HT1080 (cell line): ENCODE measurements at regions not wholly inside any gene's neighbourhood (a gene's known extent, or its start where the extent isn't known, plus 50 kb on each side); places are given as distances from the start of the nearest gene placed in this dataset.
A peak's percentile ranks its signal among the peaks of the same experiment; 100 is the strongest.
"Not testable (repeated sequence)": the region's sequence is repeated elsewhere in the genome, so short reads cannot be mapped to it uniquely, and the experiment has no call there.

Source experiments
- DNase-seq: peaks from one replicate; pipeline ENCODE4 v3.0.0-alpha.2; 2015; ENCODE audit warnings: low read depth

DNA sequence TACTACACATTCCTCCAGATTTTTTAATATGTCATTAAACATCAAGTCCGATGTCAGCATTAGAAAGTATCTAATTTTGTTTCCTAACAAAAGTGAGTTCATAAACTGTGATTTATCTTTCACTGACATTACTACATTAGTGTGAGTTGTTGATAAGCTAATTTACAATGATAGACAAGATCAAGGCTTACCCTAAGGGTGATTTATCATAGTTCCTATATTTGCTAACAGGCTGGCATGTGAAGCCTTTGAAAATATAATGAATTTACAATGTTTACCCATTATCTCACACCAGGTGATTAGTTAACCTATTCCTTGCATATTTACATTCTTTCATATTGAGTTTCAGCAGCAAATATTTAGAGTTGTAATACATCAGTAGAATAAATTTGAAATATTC, 1096.9 kb upstream of the NUDT12 start:
- DNase-seq: no peak

DNA sequence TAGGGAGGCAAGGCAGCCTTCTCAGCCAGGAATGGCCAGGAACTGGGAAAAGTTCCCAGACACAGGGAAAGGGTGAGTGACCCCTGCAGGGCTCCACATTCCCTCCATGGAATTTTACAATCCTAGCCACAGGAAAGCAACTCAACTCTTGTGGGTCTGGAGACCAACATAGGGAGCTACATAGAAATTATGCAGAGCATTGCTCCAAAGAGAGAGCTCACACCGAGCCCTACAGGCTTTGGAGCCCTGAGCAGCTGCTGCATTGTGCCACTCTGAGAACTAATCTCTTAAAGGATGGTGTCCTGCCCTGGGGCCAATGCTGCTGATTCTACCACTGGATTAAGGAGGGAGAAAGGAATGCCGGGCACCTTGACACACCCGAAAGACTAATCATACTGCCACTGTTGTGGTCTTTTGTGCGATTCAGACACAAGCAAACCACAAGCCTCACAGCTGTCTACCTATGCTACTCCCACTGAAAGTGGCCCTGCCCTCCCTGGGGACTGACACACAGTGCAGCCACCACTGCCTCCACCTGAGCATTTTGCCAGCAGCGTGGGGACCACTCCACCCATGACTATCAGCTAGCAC, 1089.8 kb upstream of the NUDT12 start:
- peak; percentile 17 for DNase-seq

DNA sequence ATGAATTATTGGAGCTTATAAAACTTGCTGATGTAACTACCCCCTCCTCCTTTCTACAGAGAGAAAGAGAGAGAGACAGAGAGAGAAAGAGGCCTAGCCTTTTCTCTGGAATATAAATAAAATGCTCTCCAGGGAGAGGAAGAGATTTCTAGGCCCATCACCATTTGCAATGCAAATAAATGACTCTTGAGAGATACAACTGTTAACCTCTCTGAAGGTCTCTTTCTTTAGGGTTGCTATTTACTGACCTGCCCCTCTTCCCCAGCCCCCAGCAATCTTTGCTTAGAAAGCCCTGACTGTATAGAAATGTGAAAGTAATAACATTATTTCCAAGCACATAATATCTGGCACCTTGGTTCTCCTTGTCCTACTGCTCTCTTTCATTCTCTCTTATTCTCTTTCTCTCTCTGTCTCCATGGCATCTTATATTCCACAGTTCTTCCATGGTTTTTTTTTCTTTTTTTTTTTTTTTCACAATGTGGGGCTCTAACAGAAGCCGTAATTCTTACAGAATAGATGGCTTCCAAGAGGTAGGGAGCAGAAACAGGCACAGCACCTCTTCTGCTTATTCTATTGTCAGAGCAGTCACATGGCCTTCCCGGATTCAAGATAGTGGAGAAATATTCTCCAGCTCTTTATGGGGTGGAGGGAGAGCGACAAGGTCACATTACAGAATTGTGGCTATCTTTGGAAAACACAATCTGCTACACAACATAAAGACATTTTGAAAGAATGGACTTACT, 1087.9 kb upstream of the NUDT12 start:
- no peak for DNase-seq

DNA sequence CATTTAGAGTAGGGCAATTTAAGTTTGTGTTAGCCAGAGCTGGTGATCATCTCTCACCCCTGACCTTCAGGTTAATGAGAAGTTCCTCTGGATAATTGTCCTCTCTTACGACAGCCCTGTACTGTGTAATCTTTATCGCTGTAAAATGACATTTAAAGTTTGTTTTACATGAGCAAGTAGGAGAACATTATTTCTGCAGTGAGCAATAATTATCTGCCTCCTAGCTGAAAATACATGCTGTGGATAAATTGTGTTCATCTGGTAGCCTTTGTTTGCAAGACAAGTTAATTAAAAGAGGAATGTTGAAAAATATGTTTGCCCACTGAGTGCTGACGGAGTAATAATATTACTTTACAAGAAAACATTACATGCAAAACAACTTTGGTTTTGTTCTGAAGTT, 1083.8 kb upstream of the NUDT12 start:
- DNase-seq: no peak

DNA sequence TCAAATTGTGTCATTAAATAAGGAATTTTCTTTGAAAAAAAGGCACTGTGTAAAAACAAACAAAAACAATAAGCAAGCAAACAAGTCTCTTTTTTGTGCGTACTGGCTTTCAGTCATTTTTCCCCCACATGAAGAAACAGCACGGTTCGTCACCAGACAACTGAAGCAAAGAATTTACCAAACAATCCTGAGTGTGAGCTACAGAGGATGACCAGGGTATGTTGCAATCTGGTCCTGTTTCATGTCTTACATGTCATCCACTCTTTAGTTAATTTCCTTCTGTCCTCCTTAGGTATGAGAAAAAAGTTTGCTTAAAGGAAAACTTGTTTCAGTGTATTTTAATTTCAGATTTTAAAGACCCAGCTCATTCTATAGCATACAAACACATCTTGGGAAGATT, 1080.7 kb upstream of the NUDT12 start:
- DNase-seq: no peak

DNA sequence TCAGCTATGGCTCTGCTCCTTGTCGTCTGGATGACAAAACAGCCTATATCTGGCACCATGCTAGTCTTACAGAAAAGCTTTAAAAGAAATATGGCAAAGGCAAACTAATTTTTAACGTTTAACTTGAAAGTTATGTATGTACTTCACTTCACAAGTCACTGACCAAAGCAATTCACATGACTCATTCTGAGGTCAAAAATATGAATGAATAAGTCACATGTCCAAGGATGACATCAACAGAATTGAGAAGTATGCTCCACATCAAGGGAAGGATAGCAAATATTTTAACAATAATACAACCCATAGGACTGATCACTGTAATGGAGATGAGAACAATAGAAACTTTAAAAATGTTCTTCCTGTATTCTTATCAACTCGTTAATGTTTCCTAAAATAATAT, 1072.6 kb upstream of the NUDT12 start:
- peak; percentile 54 for DNase-seq

DNA sequence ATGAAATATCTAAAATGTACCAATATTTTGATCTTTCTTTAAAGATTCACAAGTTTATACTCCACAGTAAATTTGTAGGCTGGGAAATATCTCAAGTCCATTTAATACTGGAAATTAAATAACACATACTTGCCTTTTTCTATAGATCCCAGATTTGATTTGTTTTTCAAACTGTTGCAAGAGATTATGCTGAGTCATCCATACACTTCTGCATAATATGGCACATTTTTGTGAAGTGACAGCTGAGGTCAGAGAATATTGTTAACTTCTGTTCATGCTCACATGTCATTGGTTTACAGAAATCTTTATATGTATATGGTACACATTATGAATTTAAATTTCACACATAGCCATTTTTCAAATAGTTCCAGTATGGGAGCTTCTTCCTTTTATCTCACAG, 1066.3 kb upstream of the NUDT12 start:
- no peak for DNase-seq

DNA sequence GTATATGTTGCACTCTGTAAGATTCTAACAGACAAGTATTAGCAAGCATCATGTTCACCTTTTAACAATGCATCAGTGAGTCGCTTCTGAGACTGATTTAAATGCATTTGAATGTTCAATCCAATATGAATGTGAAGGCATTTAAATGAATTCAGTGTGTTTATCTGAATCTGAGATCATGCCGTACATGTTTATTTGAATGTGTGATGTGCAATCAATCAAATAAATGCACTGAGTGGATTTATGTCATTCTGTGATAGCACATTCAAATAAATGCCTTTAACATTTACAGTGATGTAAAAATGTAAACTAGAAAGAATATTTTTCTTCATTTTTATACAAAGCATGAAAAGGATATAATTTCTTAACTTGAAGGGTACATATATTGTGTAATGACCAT, 1063.5 kb upstream of the NUDT12 start:
- no peak for DNase-seq

DNA sequence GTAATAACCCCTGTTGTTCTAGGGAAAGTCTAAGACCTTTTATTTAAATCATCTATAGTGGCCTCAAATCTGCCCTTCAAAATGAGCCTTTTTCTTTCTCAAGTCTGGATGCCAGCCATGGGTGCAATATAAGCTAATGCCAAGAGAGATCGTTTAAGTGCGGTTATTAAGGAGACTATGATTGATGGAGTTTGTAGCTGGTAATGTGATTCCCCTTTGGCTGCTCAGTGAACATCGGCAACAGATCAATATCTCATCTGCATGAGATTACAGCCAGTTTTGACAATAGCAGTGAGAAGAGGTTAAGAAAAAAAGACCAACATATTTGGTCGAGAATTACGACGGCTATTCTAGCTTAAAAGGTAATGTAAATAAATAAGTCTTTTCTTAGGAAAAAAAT, 1049.4 kb upstream of the NUDT12 start:
- DNase-seq: no peak

DNA sequence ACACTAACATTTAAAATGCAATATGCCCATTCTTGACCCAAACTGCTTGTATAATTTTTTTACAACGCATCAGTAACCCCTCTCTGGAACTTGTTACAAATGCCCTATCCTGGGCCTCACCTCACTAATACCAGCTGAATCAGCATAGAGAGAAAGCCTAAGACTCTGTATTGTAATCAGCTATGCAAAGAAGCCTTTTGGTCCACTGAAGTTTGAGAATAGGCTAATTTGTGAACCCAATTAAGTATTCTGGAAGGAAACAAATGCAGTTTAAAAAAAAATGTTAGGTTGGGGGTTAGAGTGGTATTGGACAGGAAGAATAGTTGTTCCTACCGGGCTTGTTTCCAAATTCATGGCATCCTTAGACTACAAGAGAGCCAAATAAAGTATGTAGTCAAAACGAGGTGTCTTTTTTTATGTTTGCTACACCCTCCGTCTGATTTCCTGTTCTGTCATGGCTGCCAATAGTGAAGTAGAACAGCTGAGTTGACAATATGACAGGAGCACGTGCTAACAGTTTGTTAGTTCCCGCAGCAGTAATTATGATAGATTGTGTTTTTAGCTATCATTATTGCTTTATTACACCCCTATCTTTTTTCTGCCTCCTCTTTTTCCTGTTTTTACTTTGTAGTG, 1048.7 kb upstream of the NUDT12 start:
- no peak for DNase-seq

DNA sequence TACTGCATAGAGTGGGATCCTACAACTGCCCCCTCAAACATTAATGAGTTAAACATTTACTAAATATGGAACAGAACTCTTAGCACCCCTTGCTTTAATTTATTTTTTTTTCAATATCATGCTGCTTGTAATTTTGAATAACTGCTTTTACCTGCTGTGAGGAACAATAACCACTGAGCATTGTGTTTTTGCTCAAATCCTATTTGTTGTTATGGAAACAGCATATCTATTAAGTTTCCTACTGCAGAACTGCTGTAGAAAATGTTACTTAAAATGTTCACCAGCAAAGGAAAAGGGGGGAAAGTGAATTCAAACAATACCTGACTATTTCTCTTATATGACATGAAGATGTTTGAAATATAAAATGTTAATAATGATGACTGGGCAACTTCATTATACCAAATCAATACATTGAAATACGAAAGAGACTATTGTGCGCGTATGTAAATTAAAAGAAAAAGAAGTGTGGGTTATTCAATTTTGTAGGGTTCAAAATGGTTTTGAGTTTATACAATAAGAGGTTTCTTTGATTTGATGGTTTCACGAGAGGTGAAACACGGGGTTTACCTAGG, 1043.8 kb upstream of the NUDT12 start:
- no peak for DNase-seq

DNA sequence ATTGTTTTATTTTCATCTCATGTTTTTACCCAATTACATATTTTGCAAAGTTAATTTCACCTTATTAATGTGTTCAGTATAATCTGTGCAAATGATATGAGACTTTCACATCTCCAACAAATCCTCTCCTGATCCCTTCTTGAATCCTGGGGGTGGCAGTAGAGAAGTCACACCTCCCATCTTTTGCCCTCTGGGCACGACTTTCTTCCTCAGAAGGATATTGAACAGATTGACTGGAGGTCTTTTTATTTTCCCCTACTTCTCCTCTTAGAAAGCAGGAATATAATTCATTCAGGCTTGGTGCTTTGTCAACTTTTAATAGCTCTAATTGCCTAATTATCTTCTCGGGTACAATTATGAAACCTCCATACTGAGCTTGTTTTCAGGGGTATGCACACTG, 1037.1 kb upstream of the NUDT12 start:
- no peak for DNase-seq

DNA sequence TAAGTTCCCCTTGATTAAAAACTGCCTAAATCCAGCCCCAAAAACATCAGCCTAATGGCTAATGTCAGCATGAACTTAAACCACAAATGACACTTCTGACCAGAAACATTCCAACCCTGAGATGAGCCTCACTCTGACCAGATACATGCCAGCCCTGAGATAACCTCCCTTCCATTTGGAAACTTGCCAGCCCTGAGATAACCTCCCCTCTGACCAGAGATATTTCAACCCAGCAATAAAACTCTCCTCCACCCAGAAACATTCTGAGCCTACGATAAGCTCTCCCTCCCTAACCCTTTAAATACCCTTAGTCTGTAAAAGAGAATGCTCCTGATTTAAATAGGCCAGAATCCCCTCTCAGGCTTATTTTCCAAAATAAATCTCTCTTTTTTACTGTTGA, 1035.7 kb upstream of the NUDT12 start:
- DNase-seq: no peak

DNA sequence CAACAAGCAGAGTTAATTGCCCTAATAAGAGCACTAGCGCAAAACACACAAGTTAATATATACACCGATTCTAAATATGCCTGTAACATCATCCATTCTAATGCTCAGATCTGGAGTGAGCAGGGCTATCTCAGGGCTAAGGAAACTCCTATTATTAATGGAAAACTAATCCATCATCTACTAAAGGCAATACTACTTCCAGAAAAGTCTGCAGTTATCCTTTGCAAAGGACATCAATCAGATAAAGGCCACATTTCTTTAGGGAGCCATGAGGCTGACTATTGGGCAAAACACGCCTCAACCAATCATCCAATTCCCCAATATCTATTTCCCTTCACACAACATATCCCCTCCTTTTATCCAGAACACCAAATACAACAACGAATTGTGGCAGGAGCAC, 1032.3 kb upstream of the NUDT12 start:
- no peak for DNase-seq

DNA sequence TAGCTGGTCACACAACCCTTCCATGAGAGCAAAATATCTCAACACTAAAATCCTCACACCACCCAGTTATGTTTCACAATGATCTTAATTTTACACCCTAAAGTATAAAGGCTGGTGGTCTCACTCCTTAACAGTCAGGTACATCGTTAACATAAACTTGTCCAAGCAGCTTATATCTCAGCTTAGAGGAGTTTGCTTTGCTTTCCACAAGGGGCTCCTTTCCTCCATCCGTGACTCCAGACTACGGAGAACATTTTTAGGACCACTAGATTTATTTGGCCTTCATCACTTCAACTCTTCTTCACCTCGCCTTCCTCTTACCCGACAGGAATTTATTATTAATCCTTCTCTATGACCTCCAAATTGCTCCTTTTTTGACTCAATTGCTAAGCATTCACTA, 1014.1 kb upstream of the NUDT12 start:
- DNase-seq: no peak

DNA sequence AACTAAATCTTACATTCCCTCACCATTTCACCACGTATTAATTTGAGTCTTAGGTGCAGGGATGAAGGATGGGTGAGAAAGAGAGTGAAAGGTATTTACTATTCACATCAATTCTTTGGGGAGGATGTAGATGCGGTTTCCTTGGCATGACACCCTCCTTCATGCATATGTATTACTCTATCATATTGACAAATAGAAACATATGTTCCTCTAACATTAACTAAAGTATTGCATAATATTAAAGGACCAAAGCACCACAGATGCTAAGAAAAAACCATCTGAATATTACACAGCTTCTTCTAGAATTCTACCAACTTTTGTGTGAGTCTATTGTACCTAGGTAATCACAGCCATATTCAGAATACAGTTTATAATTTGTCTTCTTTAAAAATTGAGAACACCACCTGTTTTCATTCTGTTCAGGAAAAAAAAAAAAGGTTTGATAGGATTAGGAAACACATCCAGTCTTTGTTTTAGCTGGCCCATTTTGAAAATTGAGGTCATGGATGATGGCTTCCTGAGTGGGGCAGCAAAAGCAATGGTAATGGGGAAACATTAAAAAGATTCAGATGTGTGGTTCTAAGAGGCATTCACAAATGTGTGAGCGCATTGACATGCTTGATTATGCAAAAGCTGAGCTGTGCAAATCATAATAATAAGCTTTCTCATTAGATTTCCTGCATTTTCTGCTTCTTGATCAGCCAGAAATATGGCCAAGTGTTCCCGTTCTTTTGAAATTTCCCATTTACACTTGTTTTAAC, 1011.5 kb upstream of the NUDT12 start:
- DNase-seq: no peak

DNA sequence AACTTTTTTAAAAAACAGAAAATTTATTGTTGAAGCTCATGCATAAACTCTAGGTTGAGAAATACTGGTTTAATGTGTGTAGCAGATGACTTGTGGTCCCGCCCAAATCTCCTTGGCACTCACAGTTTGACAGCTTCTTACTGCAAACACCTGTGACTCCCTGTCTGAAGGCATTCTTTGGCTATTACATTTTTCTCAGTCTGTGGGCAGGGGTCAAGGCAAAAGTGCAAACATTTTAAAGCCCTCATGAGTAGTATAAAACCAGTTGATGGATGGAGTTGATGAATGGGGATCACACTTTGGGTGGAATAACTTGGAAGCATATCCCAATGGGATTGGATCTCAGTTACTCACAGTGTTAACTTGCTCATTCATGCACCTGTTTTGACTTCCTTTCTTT, 1007.0 kb upstream of the NUDT12 start:
- DNase-seq: no peak

DNA sequence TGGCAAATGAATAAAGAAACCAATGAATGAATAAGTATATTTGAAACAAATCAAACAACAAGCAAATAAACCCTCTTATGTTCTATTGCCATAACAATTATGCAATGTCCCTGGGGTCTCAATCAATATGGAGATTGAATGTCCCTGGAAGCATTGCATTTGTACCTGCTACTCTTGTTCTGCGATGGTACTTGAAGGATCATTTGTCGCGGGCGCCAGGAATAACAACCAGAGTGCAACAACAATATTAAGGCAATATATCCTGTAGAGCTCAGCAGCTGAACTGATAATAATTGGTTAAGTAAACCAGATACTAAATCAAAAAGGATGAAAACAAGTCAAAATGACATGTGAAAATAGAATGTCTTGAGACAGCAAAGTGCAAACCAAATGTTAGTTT, 1001.9 kb upstream of the NUDT12 start:
- no peak for DNase-seq

DNA sequence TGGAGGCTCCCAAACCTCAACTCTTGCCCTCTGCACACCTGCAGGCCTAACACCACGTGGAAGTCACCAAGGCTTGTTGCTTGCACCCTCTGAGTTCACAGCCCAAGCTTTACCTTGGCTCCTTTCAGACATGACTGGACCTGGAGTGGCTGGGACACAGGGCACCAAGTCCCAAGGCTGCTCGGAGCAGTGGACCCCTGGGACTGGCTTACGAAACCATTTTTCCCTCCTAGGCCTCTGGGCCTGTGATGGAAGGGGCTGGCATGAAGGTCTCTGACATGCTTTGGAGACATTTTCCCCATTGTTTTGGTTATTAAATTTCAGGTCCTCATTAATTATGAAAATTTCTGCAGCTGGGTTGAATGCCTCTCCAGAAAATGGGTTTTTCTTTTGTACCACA, 994.4 kb upstream of the NUDT12 start:
- no peak for DNase-seq

DNA sequence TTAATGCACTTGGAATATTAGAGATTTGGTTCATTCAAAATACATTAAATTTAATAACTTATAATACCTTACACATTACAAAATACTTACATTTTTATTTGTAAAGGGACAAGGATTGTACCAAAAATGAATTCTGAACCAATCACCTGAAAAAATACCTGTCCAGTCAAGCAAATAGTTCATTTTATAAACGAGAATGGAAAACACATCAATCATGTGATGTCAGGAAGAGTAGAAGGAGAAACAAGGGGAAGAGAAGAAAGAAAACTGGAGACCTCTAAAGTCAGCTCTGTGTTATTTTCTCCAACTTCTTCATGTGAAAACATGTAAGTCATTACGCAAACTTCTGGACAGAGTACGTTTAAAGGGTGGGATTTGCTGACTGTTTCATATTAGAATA, 989.0 kb upstream of the NUDT12 start:
- no peak for DNase-seq

DNA sequence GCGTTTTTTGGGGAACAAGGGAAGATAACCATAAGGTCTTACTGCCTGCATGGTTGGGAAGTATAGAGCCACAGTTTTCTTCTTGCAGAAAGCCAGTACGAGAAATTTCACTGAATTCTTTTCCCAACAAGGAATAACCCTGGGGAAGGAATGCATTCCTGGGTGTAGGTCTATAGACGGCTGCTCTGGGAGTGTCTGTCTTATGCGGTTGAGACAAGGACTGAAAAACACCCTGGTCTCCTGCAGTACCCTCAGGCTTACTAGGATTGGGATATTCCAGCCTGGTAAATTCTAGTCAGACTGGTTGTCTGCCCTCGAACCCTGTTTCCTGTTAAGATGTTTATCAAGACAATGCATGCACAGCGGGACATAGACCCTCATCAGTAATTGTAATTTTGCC, 984.3 kb upstream of the NUDT12 start:
- not testable (repeated sequence) for DNase-seq
